Upper lobe of right lung (tissue), 1 donor: ENCODE measurements at regions not wholly inside any gene's neighbourhood (a gene's known extent, or its start where the extent isn't known, plus 50 kb on each side); places are given as distances from the start of the nearest gene placed in this dataset.

Source experiments
- ATAC-seq: fragments of 200-7000 bp; cut with Tn5 transposase; one replicate; pipeline ENCODE4 v1.9.1; 2020; ENCODE audit warnings: mild to moderate bottlenecking, moderate library complexity
- DNase-seq: peaks from one replicate; pipeline ENCODE4 v3.0.0-alpha.2; 2020
- H3K27ac ChIP-seq: fragments of 200-600 bp; one replicate; pipeline ENCODE4 v1.8.0; 2022
- H3K27me3 ChIP-seq: fragments of 200-600 bp; one replicate; pipeline ENCODE4 v1.8.0; 2022; ENCODE audit warnings: mild to moderate bottlenecking
- H3K36me3 ChIP-seq: fragments of 200-600 bp; one replicate; pipeline ENCODE4 v1.8.0; 2022
- H3K4me1 ChIP-seq: fragments of 200-600 bp; one replicate; pipeline ENCODE4 v1.8.0; 2022
- H3K4me3 ChIP-seq: fragments of 200-600 bp; one replicate; pipeline ENCODE4 v1.8.0; 2022; ENCODE audit warnings: mild to moderate bottlenecking
- H3K9me3 ChIP-seq: fragments of 200-600 bp; one replicate; pipeline ENCODE4 v1.8.0; 2022
- intact Hi-C: fragments of 100-400 bp; cut with DNase I; formaldehyde crosslinking; loops from one replicate; pipeline ENCODE4 v1.11.0; 2022
- TF ChIP-seq, protein P1 (sequence below): fragments of 200-600 bp; IDR thresholded peaks from one replicate; pipeline ENCODE4 v1.8.0; 2022; ENCODE audit warnings: antibody characterized with exemption
- donor health status: DM: no; HTN: yes; CAD: no; lungs with severe emphysema.

DNA sequence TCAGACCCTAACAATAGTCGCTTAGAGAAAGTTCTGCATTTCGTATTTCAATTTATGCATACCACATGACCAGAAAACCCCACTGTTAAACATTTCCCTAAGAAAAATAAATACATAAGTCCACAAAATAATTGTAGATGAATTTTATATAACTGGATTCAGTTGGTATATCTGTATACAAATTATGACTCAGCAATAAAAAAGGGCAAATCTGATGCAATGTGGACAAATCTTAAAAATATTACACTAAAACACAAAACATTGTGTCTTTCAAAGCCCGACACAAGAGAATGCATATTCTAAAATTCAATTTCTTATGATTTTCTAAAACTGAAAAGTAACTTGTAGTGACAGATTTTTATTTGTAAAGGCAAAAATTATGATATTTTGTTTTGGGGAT is 1005.0 kb downstream of the EFNB2 start:
- intact Hi-C loops: no loop called here
- Histone ChIP-seq H3K27ac (no peak overlapping the region), H3K36me3 (no peaks in the 10 kb centered on the region), H3K4me3 (no peak overlapping the region), H3K27me3 (no peaks in the 10 kb centered on the region), H3K9me3 (no peaks in the 10 kb centered on the region), H3K4me1 (no peaks in the 10 kb centered on the region)
- DNase-seq: no peak
- no peak for ATAC-seq
- TF ChIP-seq, protein P1, sequence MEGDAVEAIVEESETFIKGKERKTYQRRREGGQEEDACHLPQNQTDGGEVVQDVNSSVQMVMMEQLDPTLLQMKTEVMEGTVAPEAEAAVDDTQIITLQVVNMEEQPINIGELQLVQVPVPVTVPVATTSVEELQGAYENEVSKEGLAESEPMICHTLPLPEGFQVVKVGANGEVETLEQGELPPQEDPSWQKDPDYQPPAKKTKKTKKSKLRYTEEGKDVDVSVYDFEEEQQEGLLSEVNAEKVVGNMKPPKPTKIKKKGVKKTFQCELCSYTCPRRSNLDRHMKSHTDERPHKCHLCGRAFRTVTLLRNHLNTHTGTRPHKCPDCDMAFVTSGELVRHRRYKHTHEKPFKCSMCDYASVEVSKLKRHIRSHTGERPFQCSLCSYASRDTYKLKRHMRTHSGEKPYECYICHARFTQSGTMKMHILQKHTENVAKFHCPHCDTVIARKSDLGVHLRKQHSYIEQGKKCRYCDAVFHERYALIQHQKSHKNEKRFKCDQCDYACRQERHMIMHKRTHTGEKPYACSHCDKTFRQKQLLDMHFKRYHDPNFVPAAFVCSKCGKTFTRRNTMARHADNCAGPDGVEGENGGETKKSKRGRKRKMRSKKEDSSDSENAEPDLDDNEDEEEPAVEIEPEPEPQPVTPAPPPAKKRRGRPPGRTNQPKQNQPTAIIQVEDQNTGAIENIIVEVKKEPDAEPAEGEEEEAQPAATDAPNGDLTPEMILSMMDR: no peak

DNA sequence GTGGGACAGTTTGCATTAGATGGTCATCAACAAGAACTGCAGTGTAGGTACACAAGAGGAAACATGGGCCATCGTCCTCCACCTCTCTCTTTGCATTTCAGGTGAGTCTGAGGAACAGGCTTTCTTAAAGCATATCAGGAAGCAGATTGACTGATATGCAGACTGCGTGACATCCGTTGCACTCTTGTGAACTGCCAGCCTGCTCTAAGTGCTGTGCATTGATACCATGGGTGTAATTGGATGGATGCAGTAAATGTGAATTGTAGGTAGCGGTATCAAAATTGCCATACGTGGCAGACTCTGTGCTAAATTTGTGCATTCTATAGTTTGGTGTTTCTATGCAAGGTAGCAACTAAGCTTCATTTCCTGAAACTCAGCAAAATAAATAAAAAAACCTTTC is 1008.3 kb downstream of the EFNB2 start:
- no peaks in the 10 kb centered on the region for H3K4me1 ChIP-seq
- no peaks in the 10 kb centered on the region for H3K9me3 ChIP-seq
- H3K4me3 ChIP-seq: no peak overlapping the region
- no peaks in the 10 kb centered on the region for H3K27me3 ChIP-seq
- no peaks in the 10 kb centered on the region for H3K36me3 ChIP-seq
- DNase-seq: no peak
- no peak overlapping the region for H3K27ac ChIP-seq
- no peak for ATAC-seq
- TF ChIP-seq, protein P1: no peak
- intact Hi-C loops: no loop called here

DNA sequence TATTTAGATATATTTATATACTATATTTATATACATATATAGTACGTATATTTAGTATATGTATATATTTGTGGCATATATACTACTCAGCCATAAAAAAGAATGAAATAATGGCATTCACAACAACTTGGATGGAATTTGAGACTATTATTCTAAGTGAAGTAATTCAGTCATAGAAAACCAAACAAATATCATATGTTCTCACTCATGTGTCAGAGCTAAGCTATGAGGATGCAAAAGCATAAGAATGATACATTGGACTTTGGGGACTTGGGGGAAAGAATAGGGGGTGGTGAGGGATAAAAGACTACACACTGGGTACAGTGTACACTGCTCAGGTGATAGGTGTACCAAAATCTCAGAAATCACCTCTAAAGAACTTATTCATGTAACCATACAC is 1015.7 kb downstream of the EFNB2 start:
- Histone ChIP-seq H3K4me3 (no peak overlapping the region), H3K36me3 (no peaks in the 10 kb centered on the region), H3K27me3 (no peaks in the 10 kb centered on the region), H3K4me1 (no peaks in the 10 kb centered on the region), H3K9me3 (no peaks in the 10 kb centered on the region), H3K27ac (no peak overlapping the region)
- TF ChIP-seq, protein P1: no peak
- intact Hi-C loops: no loop called here
- no peak for DNase-seq
- no peak for ATAC-seq

DNA sequence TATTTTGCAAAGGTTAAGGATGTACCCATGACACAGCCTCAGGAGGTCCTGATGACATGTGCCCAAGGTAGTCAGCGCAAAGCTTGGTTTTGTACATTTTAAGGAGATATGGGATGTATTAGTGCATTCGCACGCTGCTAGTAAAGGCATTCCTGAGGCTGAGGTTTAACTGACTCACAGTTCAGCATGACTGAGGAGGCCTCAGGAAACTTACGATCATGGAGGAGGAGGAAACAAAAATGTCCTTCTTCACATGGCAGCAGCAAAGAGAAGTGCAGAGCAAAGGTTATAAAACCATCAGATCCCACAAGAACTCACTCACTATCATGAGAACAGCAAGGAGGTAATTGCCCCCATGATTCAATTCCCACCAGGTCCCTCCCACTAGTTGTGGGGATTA is 1017.4 kb downstream of the EFNB2 start:
- Histone ChIP-seq H3K27ac (no peak overlapping the region), H3K36me3 (no peaks in the 10 kb centered on the region), H3K4me1 (no peaks in the 10 kb centered on the region), H3K4me3 (no peak overlapping the region), H3K9me3 (no peaks in the 10 kb centered on the region), H3K27me3 (no peaks in the 10 kb centered on the region)
- intact Hi-C loops: no loop called here
- ATAC-seq: no peak
- no peak for DNase-seq
- TF ChIP-seq, protein P1: no peak

DNA sequence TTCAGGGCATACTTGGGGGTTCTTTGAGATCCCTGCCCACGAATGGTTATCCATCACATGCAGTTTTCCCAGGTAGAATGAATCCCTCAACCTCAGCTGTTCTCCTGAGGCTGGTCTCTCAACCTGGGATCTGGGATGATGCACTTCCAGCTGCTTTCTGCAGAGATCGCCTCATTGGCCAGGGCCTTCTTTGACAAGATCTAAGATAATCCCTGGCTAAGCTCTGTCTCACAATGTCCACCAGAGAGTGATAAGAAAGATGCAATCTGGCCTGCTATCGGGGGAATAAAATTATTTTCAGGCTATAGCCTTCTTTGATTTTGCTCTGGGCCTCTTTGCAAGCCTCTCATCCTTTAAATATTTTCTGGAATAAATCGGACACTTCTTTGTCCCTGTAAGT is 1021.1 kb downstream of the EFNB2 start:
- TF ChIP-seq, protein P1: no peak
- Histone ChIP-seq H3K27ac (no peak overlapping the region), H3K9me3 (no peaks in the 10 kb centered on the region), H3K4me3 (no peak overlapping the region), H3K36me3 (no peaks in the 10 kb centered on the region), H3K27me3 (no peaks in the 10 kb centered on the region), H3K4me1 (no peaks in the 10 kb centered on the region)
- DNase-seq: no peak
- intact Hi-C loops: no loop called here
- no peak for ATAC-seq

DNA sequence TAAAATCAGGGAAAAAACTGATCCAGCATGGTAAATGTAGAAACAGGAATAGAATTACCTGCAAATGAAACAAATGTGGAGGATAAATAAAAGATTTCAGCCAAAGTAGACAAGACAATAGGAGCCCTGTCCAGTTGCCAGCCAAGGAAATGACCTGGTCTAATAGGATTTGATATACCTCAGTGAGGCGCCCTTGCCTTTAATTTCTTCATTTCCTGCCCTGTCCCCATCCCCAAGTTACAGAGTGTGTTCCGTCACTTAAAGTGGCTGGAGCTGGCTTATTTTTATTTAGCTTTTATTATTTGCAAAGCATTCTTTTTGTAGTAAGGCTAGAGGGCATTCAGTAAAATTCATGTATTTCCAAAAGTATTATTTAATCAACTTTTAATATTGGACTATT is 1022.0 kb downstream of the EFNB2 start:
- H3K27ac ChIP-seq: no peak overlapping the region
- intact Hi-C loops: no loop called here
- H3K36me3 ChIP-seq: no peaks in the 10 kb centered on the region
- no peaks in the 10 kb centered on the region for H3K4me1 ChIP-seq
- TF ChIP-seq, protein P1: no peak
- H3K27me3 ChIP-seq: no peaks in the 10 kb centered on the region
- ATAC-seq (no peak), DNase-seq (no peak)
- H3K9me3 ChIP-seq: no peaks in the 10 kb centered on the region
- H3K4me3 ChIP-seq: no peak overlapping the region
